DOHH2 (cell line): ENCODE measurements at regions not wholly inside any gene's neighbourhood (a gene's known extent, or its start where the extent isn't known, plus 50 kb on each side); places are given as distances from the start of the nearest gene placed in this dataset.

Source experiments
- EZH2phosphoT487 ChIP-seq: fragments of 200-600 bp; sonication (generic); IDR thresholded peaks from 2 replicates; pipeline ENCODE4 v1.6.1; 2017; ENCODE audit warnings: borderline replicate concordance, mild to moderate bottlenecking, antibody characterized with exemption, low read length, moderate library complexity, mixed read lengths
- TF ChIP-seq, protein P1 (sequence below): fragments of 200-600 bp; sonication (generic); IDR thresholded peaks from one replicate; pipeline ENCODE4 v1.5.1; 2014; ENCODE audit warnings: antibody characterized with exemption, mild to moderate bottlenecking, low read depth, low read length; ENCODE audit not compliant: poor library complexity, severe bottlenecking

DNA sequence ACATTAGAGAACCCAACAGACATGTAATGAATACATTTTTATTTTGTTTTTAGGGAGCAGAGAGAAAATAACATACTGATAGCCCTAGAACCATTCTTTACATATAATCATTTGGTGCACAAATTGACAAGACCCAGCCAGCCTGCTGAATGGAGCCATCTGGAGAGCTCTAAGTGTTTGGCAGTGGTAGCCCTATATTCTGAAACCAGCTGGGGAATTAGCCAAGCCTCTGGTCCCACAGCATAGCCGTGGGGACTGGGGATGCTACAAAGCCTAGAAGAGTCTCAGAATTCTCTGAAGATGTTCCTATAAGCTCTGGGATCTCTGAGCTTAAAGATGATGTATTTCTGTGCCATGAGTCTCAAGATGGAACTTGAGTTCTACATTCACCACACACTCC is 857.3 kb upstream of the AMELY start:
- TF ChIP-seq, protein P1, sequence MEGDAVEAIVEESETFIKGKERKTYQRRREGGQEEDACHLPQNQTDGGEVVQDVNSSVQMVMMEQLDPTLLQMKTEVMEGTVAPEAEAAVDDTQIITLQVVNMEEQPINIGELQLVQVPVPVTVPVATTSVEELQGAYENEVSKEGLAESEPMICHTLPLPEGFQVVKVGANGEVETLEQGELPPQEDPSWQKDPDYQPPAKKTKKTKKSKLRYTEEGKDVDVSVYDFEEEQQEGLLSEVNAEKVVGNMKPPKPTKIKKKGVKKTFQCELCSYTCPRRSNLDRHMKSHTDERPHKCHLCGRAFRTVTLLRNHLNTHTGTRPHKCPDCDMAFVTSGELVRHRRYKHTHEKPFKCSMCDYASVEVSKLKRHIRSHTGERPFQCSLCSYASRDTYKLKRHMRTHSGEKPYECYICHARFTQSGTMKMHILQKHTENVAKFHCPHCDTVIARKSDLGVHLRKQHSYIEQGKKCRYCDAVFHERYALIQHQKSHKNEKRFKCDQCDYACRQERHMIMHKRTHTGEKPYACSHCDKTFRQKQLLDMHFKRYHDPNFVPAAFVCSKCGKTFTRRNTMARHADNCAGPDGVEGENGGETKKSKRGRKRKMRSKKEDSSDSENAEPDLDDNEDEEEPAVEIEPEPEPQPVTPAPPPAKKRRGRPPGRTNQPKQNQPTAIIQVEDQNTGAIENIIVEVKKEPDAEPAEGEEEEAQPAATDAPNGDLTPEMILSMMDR: no peak
- TF ChIP-seq EZH2phosphoT487: no peak
